Neural cell (in vitro differentiated cells): ENCODE measurements at regions not wholly inside any gene's neighbourhood (a gene's known extent, or its start where the extent isn't known, plus 50 kb on each side); places are given as distances from the start of the nearest gene placed in this dataset.

ENCODE experiments used
- EZH2 ChIP-seq: fragments of 200-600, 300-800 bp; shearing (Covaris generic), sonication (generic); IDR thresholded peaks from 2 replicates; pipeline ENCODE4 v1.6.1; 2014; ENCODE audit warnings: antibody characterized with exemption, low read length, borderline replicate concordance, mild to moderate bottlenecking; ENCODE audit not compliant: insufficient read depth, poor library complexity, severe bottlenecking
- POLR2AphosphoS5 ChIP-seq: IDR thresholded peaks from 2 replicates; pipeline ENCODE4 v1.6.1; 2012
- RAD21 ChIP-seq: fragments of 450-650 bp; conservative IDR thresholded peaks from 2 replicates; pipeline ENCODE4 v1.6.1; 2014; ENCODE audit warnings: antibody characterized with exemption, mild to moderate bottlenecking, moderate library complexity
- SMC3 ChIP-seq: fragments of 450-650 bp; conservative IDR thresholded peaks from 2 replicates; pipeline ENCODE4 v1.6.1; 2014; ENCODE audit warnings: antibody characterized with exemption, mild to moderate bottlenecking, moderate library complexity; ENCODE audit not compliant: poor library complexity
- TF ChIP-seq, protein P1 (sequence below): fragments of 450-650 bp; IDR thresholded peaks from 2 replicates; pipeline ENCODE4 v1.5.1; 2014; ENCODE audit warnings: antibody characterized with exemption, mild to moderate bottlenecking, moderate library complexity; ENCODE audit not compliant: poor library complexity, severe bottlenecking
- TF ChIP-seq, protein P2 (sequence below): IDR thresholded peaks from 2 replicates; pipeline ENCODE4 v1.6.1; 2012; ENCODE audit warnings: borderline replicate concordance

DNA sequence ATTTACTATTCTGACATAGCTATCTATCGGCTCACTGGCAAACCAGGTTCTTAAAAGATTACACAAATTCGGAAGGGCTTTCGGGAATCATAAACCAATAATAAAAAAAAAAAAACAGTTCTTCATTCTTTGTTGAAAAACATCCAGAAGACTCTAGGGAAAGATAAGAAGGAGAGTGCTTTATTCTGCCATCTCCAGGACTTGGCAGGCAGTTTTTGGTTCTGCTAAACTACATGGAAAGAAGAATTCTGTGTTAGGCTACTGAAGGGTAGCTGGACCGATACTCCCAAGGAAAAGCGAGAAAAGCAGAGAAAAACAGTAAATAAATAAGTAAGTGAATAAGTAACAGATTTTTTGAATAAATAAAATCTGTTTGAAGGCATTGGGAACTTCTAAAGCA, 423.5 kb upstream of the KLF6 start:
- TF ChIP-seq, protein P1, sequence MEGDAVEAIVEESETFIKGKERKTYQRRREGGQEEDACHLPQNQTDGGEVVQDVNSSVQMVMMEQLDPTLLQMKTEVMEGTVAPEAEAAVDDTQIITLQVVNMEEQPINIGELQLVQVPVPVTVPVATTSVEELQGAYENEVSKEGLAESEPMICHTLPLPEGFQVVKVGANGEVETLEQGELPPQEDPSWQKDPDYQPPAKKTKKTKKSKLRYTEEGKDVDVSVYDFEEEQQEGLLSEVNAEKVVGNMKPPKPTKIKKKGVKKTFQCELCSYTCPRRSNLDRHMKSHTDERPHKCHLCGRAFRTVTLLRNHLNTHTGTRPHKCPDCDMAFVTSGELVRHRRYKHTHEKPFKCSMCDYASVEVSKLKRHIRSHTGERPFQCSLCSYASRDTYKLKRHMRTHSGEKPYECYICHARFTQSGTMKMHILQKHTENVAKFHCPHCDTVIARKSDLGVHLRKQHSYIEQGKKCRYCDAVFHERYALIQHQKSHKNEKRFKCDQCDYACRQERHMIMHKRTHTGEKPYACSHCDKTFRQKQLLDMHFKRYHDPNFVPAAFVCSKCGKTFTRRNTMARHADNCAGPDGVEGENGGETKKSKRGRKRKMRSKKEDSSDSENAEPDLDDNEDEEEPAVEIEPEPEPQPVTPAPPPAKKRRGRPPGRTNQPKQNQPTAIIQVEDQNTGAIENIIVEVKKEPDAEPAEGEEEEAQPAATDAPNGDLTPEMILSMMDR = no peak
- TF ChIP-seq EZH2 = no peak
- no peak for TF ChIP-seq RAD21
- TF ChIP-seq SMC3 = no peak
- TF ChIP-seq POLR2AphosphoS5 = no peak
- TF ChIP-seq, protein P2, sequence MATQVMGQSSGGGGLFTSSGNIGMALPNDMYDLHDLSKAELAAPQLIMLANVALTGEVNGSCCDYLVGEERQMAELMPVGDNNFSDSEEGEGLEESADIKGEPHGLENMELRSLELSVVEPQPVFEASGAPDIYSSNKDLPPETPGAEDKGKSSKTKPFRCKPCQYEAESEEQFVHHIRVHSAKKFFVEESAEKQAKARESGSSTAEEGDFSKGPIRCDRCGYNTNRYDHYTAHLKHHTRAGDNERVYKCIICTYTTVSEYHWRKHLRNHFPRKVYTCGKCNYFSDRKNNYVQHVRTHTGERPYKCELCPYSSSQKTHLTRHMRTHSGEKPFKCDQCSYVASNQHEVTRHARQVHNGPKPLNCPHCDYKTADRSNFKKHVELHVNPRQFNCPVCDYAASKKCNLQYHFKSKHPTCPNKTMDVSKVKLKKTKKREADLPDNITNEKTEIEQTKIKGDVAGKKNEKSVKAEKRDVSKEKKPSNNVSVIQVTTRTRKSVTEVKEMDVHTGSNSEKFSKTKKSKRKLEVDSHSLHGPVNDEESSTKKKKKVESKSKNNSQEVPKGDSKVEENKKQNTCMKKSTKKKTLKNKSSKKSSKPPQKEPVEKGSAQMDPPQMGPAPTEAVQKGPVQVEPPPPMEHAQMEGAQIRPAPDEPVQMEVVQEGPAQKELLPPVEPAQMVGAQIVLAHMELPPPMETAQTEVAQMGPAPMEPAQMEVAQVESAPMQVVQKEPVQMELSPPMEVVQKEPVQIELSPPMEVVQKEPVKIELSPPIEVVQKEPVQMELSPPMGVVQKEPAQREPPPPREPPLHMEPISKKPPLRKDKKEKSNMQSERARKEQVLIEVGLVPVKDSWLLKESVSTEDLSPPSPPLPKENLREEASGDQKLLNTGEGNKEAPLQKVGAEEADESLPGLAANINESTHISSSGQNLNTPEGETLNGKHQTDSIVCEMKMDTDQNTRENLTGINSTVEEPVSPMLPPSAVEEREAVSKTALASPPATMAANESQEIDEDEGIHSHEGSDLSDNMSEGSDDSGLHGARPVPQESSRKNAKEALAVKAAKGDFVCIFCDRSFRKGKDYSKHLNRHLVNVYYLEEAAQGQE = no peak
